IPS-20b (cell line): ENCODE measurements at regions not wholly inside any gene's neighbourhood (a gene's known extent, or its start where the extent isn't known, plus 50 kb on each side); places are given as distances from the start of the nearest gene placed in this dataset.
"Not testable (repeated sequence)": the region's sequence is repeated elsewhere in the genome, so short reads cannot be mapped to it uniquely, and the experiment has no call there.

ENCODE experiments used
- H3K27ac ChIP-seq: one replicate; pipeline ENCODE4 v1.5.1; 2013; ENCODE audit warnings: low read length
- H3K27me3 ChIP-seq: 2 replicates; pipeline ENCODE4 v1.6.1; 2013; ENCODE audit warnings: mild to moderate bottlenecking, low read length, inconsistent platforms; ENCODE audit not compliant: insufficient read depth
- H3K36me3 ChIP-seq: 2 replicates; pipeline ENCODE4 v1.6.1; 2013; ENCODE audit warnings: low read depth, mild to moderate bottlenecking, inconsistent platforms, low read length, moderate library complexity; ENCODE audit not compliant: insufficient read depth
- H3K4me1 ChIP-seq: 2 replicates; pipeline ENCODE4 v1.6.1; 2013; ENCODE audit warnings: mild to moderate bottlenecking, control low read depth, inconsistent platforms, low read length, moderate library complexity; ENCODE audit not compliant: insufficient read depth
- H3K4me3 ChIP-seq: 2 replicates; pipeline ENCODE4 v1.5.1; 2013; ENCODE audit warnings: mild to moderate bottlenecking, low read length, inconsistent platforms
- H3K9ac ChIP-seq: 2 replicates; pipeline ENCODE4 v1.6.1; 2013; ENCODE audit warnings: low read depth, mild to moderate bottlenecking, inconsistent platforms, low read length, moderate library complexity
- H3K9me3 ChIP-seq: 2 replicates; pipeline ENCODE4 v1.6.1; 2013; ENCODE audit warnings: mild to moderate bottlenecking, low read depth, low read length, inconsistent platforms; ENCODE audit not compliant: insufficient read depth

DNA sequence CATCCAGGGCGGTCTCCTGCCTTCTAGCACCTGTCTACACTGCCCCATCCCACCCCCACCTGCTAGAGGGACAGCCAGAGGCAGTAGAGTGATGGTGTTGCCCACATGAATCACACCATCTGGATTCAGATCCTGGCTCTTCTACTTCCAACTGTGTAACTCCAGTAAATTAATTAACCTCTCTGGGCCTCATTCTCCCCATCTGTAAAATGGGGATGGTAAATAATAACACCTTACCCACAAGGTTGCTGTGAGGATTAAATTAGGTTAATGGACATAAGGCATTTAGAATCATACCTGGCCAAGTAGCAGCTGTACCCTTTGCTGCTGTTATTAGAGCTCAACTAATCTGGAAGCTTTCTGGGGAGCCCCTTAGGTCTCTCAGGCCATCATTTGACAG lies 149.6 kb upstream of the BCOR start:
- H3K27ac ChIP-seq = no peak overlapping the region
- H3K4me1 ChIP-seq = peaks cover 3% of the 10 kb centered on the region; the same call in 1 of the 2 replicates
- no peaks in the 10 kb centered on the region for H3K36me3 ChIP-seq
- no peaks in the 10 kb centered on the region for H3K27me3 ChIP-seq
- no peaks in the 10 kb centered on the region for H3K9me3 ChIP-seq
- H3K9ac ChIP-seq = no peak overlapping the region
- no peak overlapping the region for H3K4me3 ChIP-seq

DNA sequence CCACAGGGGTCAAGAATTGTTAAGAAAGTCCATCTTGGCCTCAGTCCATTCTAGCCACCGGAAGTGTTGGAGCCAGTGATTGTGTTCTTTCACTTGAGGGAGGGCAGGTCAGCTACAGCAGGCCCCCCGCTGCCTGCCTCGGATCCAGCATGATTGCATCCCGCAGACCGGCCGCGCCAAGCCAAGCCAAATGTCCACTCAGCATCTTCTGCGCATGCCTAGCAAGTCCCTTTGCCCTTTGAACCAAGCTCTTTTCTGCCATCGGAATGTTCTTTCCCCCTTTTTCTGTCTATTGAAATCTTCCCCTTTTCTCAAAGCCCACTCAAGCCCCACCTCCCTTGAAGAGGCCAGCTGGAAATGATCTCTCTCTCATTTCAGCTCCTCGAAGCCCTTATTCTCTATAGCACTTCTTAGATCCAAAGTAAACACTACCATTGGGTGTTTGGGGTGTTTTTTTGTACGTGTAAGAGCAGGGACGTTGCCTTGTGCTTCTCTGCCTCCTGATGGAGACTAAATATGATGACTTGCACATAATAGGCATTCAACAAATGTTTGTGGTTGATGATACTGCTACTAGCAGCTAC lies 147.8 kb upstream of the BCOR start:
- Histone ChIP-seq H3K4me3 (no peak overlapping the region), H3K36me3 (no peaks in the 10 kb centered on the region), H3K9me3 (no peaks in the 10 kb centered on the region), H3K27ac (no peak overlapping the region), H3K4me1 (peaks cover 3% of the 10 kb centered on the region; the same call in 1 of the 2 replicates), H3K27me3 (no peaks in the 10 kb centered on the region), H3K9ac (no peak overlapping the region)

DNA sequence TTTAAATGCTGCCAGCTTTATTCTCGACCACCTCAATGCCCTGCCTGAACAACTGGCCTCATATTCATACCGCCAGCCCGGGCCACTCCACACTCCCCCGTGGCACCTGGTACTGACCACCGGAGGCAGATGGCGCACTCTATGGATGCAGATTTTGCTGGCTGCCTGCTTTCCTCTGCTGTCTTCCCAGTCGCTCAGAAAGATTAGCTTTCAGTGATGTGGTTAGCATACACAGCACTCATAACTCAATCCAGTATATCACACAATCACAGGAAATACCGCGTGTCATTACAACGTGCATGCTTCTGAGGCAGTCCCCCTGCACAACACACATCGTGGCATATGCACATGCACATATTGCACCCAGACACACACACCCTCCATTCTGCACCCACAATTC lies 147.2 kb upstream of the BCOR start:
- H3K4me1 ChIP-seq = peaks cover 3% of the 10 kb centered on the region; the same call in 1 of the 2 replicates
- H3K4me3 ChIP-seq = no peak overlapping the region
- no peaks in the 10 kb centered on the region for H3K27me3 ChIP-seq
- H3K27ac ChIP-seq = no peak overlapping the region
- no peaks in the 10 kb centered on the region for H3K9me3 ChIP-seq
- H3K9ac ChIP-seq = no peak overlapping the region
- H3K36me3 ChIP-seq = no peaks in the 10 kb centered on the region

DNA sequence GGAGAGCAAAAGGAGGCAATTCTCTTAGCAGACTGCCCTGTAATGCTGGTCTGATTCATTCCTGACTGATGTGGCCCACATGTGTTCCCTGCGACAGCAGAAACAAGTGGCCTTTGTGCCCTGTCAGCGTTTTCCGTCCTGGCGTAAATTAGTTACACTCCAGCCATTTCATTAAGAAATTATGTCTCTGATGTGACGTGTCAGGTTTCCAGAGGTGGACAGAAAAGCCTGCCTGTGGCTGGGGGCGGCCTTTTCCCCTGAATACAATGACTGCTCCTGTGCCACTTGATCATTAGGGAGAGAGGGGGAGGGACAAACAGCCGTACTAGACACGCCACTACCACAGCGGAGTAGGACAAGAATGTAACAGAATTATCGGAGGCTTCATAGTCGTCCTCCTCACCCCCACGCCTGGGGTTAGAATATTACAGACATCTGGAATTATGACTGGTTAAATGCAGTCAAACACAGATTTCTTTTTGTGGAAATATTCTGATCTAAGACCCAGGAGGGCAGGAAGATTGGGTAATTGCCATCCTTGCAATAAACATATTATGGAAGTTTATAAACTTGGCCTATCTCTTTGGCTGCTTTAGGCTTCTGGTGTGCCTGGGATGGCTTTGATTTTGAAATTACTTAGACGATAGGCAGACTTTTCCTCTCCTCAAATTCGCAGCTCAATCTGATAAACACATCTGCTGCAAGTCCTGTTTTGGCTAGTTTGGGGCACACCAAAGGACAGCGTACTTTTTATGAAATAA lies 146.2 kb upstream of the BCOR start:
- Histone ChIP-seq H3K9ac (no peak overlapping the region), H3K9me3 (no peaks in the 10 kb centered on the region), H3K4me1 (peaks cover 3% of the 10 kb centered on the region; the same call in 1 of the 2 replicates), H3K36me3 (no peaks in the 10 kb centered on the region), H3K27ac (no peak overlapping the region), H3K4me3 (no peak overlapping the region), H3K27me3 (no peaks in the 10 kb centered on the region)

DNA sequence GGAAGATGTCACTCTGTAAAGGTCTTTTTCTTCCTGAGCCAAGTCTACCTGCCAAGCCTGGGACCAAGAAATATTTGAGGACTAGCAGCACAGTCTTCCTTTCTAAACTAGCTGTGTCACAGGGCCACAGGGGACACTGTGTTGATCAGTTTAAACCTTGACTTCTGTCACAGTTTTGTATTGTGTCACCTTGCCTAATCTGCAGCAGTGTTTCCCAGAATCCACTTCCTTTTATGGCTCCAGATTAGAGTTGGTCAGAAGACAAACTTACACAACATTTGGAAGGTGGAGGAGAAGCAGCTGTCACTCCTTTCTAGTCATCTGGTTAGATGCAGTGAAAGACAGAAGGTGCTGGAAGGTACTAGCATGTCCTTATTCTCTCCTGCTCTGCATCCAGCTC lies 143.1 kb upstream of the BCOR start:
- no peak overlapping the region for H3K9ac ChIP-seq
- no peaks in the 10 kb centered on the region for H3K27me3 ChIP-seq
- no peak overlapping the region for H3K4me3 ChIP-seq
- H3K9me3 ChIP-seq = no peaks in the 10 kb centered on the region
- no peaks in the 10 kb centered on the region; the same call in 1 of the 2 replicates for H3K4me1 ChIP-seq
- no peak overlapping the region for H3K27ac ChIP-seq
- no peaks in the 10 kb centered on the region for H3K36me3 ChIP-seq

DNA sequence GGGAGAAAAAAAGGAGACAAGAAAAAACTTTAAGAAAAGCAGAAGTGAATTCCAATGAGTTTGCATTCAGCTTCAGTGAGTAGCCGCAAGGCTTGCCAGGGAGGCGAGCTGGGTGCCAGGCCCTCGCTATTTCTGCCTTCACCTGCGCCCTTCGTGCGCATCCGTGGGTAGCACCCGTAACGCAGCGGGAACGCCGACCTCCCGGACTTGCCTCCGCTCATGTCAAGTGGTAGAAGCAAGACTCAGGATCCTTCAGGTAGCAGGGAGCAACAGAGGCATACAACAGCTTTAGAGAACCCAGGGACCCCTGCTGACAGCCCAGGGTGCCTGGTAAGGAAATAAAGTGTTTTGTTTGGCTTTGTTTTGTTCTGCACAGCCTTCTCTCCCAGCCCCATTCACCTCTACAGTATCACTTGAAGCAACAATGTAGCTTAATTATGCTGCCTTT lies 140.0 kb upstream of the BCOR start:
- Histone ChIP-seq H3K27me3 (no peaks in the 10 kb centered on the region), H3K4me3 (no peak overlapping the region; the same call in 1 of the 2 replicates), H3K9me3 (no peaks in the 10 kb centered on the region), H3K9ac (no peak overlapping the region), H3K27ac (no peak overlapping the region), H3K4me1 (no peaks in the 10 kb centered on the region; the same call in 1 of the 2 replicates), H3K36me3 (no peaks in the 10 kb centered on the region)

DNA sequence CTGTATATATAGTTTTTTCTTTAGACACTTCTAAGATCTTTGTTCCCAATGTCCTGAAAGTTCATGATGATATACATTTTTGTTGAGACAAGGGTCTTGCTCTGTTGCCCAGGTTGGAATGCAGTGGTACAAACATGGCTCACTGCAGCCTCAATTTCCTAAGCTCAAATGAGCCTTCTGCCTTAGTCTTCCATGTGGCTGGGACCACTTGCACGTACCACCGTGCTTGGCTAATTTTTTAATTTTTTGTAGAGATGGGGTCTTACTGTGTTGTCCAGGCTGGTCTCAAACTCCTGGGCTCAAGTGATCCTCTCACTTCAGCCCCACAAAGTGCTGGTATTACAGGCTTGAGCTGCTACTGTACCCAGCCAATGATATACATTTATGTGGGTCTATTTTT lies 132.9 kb upstream of the BCOR start:
- Histone ChIP-seq H3K4me1 (no peaks in the 10 kb centered on the region), H3K9ac (no peak overlapping the region), H3K36me3 (no peaks in the 10 kb centered on the region), H3K9me3 (no peaks in the 10 kb centered on the region), H3K4me3 (no peak overlapping the region), H3K27ac (no peak overlapping the region), H3K27me3 (no peaks in the 10 kb centered on the region)

DNA sequence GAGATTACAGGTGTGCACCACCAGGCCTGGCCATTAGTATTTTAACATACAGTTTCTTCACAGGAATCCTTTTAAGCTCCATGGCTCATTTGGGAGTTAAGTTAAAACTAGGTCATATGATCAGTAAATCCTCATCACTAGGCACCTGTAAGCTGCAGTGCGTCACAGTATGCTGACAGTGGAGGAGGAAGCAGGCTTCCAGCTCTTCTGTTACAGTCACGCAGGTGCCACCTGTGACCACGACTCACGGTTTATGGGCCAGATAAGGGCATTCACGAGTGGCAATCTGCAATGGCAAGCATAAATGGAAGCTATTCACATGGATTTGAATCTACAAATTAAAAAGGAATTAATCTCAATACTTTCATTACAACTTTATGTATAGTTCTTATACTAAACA lies 129.4 kb upstream of the BCOR start:
- Histone ChIP-seq H3K9me3 (no peaks in the 10 kb centered on the region), H3K4me1 (no peaks in the 10 kb centered on the region), H3K9ac (no peak overlapping the region), H3K36me3 (no peaks in the 10 kb centered on the region), H3K4me3 (no peak overlapping the region), H3K27ac (no peak overlapping the region), H3K27me3 (no peaks in the 10 kb centered on the region)

DNA sequence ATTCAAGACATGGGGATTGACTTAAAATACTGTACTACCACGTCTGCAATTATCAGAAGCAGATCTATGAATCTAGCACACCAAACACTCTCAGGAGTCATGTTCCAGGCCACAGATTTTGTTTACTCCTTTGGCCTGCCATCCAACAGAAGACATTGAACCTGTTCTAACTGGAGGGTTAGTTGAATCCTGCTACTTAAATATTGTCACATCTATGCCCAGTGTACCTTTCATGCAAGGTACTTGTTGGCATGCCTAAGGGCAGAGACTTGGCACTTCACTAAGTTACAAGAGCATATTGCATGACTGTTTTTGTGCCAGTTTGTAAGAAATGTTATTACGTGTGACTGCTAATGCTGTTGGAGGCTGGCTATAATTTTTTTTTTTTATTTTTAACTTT lies 126.9 kb upstream of the BCOR start:
- no peaks in the 10 kb centered on the region for H3K4me1 ChIP-seq
- no peak overlapping the region for H3K4me3 ChIP-seq
- H3K27ac ChIP-seq = no peak overlapping the region
- H3K27me3 ChIP-seq = no peaks in the 10 kb centered on the region
- H3K9me3 ChIP-seq = no peaks in the 10 kb centered on the region
- H3K36me3 ChIP-seq = no peaks in the 10 kb centered on the region
- H3K9ac ChIP-seq = no peak overlapping the region

DNA sequence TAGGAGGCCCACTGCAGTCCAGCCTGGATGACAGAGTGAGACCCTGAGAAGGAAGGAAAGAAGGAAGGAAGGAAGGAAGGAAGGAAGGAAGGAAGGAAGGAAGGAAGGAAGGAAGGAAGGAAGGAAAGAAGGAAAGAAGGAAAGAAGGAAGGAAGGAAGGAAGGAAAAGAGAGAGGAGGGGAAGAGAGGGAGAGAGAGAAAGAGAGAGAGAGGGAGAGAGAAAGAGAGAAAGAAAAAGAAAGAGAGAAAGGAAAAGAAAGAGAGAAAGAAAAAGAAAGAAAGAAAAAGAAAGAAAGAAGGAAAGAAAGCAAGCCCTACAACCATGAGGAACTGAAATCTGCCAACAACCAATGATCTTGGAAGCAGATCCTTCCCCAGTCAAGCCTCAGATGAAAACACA lies 124.9 kb upstream of the BCOR start:
- H3K9me3 ChIP-seq, H3K36me3 ChIP-seq, H3K4me1 ChIP-seq, H3K27ac ChIP-seq, H3K9ac ChIP-seq, H3K27me3 ChIP-seq, H3K4me3 ChIP-seq: not testable (repeated sequence)

DNA sequence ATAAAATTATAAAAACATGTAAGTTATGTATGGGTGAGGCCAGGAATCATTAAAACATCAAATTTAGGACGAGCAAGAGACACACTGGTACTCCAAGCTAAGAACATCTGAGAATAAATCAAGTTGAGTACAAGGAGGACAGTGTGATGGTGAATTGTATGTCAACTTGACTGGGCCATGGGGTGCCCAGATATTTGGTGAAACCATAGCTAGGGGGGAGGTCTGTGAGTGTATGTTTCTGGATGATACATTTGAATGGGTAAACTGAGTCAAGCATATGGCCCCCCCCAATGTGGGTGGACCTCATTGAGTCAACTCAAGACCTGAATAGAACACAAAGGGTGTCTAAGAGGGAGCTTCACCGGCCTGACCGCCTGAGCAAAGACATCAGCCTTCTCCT lies 115.3 kb upstream of the BCOR start:
- Histone ChIP-seq H3K4me3 (no peak overlapping the region), H3K4me1 (no peaks in the 10 kb centered on the region), H3K27ac (no peak overlapping the region), H3K9me3 (no peaks in the 10 kb centered on the region), H3K27me3 (no peaks in the 10 kb centered on the region), H3K36me3 (no peaks in the 10 kb centered on the region), H3K9ac (no peak overlapping the region)

DNA sequence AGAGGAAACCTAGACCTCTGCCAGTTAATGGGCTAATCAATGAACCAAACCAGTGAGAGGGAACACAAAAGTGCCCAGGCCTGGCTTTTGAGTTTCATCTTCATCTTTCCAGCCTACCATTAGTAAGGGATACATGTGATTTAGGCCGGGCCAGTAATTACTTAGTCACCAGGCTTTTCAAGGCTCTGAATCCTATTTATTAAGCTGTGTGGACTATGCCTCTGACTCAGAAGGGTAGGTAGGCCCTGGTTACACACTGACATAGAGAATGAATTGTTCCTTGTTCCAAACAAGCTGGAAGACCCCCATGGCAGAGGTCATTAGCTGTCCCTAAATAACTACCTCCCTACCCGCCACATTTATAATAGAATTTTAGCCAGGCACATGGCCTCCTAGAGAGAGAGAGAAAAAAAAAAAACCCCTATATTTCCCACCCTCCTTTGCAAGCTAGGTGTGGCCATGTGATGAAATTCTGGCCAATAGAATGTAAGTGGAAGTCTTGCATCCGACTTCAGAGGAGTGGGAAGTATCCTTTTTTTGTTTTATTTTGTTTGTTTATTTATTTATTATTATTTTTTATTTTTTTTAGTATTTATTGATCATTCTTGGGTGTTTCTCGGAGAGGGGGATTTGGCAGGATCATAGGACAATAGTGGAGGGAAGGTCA lies 112.3 kb upstream of the BCOR start:
- no peaks in the 10 kb centered on the region for H3K4me1 ChIP-seq

More for the DNA sequence above, 112.3 kb upstream of the BCOR start:
- Histone ChIP-seq H3K27ac (no peak overlapping the region), H3K9ac (no peak overlapping the region), H3K4me3 (no peak overlapping the region), H3K9me3 (no peaks in the 10 kb centered on the region), H3K27me3 (no peaks in the 10 kb centered on the region), H3K36me3 (no peaks in the 10 kb centered on the region)
